K562 (cell line): ENCODE measurements at regions not wholly inside any gene's neighbourhood (a gene's known extent, or its start where the extent isn't known, plus 50 kb on each side); places are given as distances from the start of the nearest gene placed in this dataset.

ENCODE experiments used
- HCFC1 ChIP-seq: IDR thresholded peaks from 2 replicates; pipeline ENCODE4 v1.6.1; 2012; ENCODE audit warnings: low read depth, low read length, improper control_type of control experiment
- HMG20A ChIP-seq: fragments of 450-650 bp; formaldehyde crosslinking; conservative IDR thresholded peaks from 2 replicates; pipeline ENCODE4 v1.4.0; 2020; ENCODE audit warnings: mild to moderate bottlenecking, mixed read lengths
- MAX ChIP-seq: sonication (generic); formaldehyde crosslinking; IDR thresholded peaks from 2 replicates; pipeline ENCODE4 v1.9.0; 2022; ENCODE audit warnings: mild to moderate bottlenecking, missing genetic modification reagents
- POLR2H ChIP-seq: IDR thresholded peaks from 2 replicates; pipeline ENCODE4 v1.6.1; 2016; ENCODE audit warnings: missing genetic modification characterization, low read depth, mild to moderate bottlenecking, control low read depth, missing compliant biosample characterization, moderate library complexity
- SP1 ChIP-seq: sonication (generic); formaldehyde crosslinking; IDR thresholded peaks from 2 replicates; pipeline ENCODE4 v1.8.1; 2022; ENCODE audit warnings: mild to moderate bottlenecking, missing genetic modification reagents
- ZNF232 ChIP-seq: sonication (generic); formaldehyde crosslinking; IDR thresholded peaks from 2 replicates; pipeline ENCODE4 v1.8.0; 2022; ENCODE audit warnings: mild to moderate bottlenecking, missing genetic modification reagents
- ZNF253 ChIP-seq: fragments of 250-450 bp; sonication (Bioruptor Pico); conservative IDR thresholded peaks from 2 replicates; pipeline ENCODE4 v1.6.1; 2021; ENCODE audit warnings: mild to moderate bottlenecking
- TF ChIP-seq, protein P1 (sequence below), 3 experiments: IDR thresholded peaks in 2 of 3; conservative IDR thresholded peaks in 1 of 3; 2 replicates each; pipeline ENCODE4 v1.5.1; 2011 to 2012; ENCODE audit warnings: low read length in 3 of 3, mild to moderate bottlenecking in 3 of 3, control low read depth in 2 of 3, improper control_type of control experiment in 1 of 3, inconsistent platforms in 1 of 3, low read depth in 1 of 3, mixed read lengths in 1 of 3, moderate library complexity in 1 of 3; ENCODE audit not compliant: insufficient read depth in 2 of 3
- TF ChIP-seq, protein P2 (sequence below): fragments of 450-650 bp; IDR thresholded peaks from 2 replicates; pipeline ENCODE4 v1.6.1; 2017; ENCODE audit warnings: antibody characterized with exemption, mild to moderate bottlenecking

DNA sequence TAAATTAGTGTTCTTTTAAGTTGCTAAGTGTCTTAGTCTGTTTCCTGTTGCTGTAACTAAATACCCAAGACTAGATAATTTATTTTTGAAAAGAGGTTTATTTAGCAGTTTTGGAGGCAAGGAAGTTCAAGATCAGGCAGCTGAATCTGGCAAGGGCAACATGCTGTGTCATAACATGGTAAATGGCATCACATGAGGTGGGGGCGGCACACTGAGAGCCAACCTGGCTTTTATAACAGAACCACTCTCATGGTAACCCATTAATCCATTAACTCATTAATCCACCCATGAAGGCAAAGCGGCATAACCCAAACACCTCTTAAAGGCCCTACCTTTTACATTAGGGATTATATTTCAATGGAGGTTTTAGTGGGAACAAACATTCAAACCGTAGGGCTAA lies 182.2 kb upstream of the GATB start:
- TF ChIP-seq, protein P1, sequence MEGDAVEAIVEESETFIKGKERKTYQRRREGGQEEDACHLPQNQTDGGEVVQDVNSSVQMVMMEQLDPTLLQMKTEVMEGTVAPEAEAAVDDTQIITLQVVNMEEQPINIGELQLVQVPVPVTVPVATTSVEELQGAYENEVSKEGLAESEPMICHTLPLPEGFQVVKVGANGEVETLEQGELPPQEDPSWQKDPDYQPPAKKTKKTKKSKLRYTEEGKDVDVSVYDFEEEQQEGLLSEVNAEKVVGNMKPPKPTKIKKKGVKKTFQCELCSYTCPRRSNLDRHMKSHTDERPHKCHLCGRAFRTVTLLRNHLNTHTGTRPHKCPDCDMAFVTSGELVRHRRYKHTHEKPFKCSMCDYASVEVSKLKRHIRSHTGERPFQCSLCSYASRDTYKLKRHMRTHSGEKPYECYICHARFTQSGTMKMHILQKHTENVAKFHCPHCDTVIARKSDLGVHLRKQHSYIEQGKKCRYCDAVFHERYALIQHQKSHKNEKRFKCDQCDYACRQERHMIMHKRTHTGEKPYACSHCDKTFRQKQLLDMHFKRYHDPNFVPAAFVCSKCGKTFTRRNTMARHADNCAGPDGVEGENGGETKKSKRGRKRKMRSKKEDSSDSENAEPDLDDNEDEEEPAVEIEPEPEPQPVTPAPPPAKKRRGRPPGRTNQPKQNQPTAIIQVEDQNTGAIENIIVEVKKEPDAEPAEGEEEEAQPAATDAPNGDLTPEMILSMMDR (IDR thresholded peaks at IDR 0.05 in 2 of 3, conservative IDR thresholded peaks at IDR 0.05 in 1 of 3; ENCODE audit: insufficient read depth in 2 of 3, low read depth in 1 of 3, low read length in 3 of 3), result no peak
- TF ChIP-seq HCFC1 (no peak), ZNF253 (CRISPR knock-in tag) (no peak), HMG20A (CRISPR knock-in tag) (no peak), POLR2H (tag) (no peak), MAX (no peak), ZNF232 (CRISPR knock-in tag) (no peak), SP1 (no peak)
- TF ChIP-seq, protein P2, sequence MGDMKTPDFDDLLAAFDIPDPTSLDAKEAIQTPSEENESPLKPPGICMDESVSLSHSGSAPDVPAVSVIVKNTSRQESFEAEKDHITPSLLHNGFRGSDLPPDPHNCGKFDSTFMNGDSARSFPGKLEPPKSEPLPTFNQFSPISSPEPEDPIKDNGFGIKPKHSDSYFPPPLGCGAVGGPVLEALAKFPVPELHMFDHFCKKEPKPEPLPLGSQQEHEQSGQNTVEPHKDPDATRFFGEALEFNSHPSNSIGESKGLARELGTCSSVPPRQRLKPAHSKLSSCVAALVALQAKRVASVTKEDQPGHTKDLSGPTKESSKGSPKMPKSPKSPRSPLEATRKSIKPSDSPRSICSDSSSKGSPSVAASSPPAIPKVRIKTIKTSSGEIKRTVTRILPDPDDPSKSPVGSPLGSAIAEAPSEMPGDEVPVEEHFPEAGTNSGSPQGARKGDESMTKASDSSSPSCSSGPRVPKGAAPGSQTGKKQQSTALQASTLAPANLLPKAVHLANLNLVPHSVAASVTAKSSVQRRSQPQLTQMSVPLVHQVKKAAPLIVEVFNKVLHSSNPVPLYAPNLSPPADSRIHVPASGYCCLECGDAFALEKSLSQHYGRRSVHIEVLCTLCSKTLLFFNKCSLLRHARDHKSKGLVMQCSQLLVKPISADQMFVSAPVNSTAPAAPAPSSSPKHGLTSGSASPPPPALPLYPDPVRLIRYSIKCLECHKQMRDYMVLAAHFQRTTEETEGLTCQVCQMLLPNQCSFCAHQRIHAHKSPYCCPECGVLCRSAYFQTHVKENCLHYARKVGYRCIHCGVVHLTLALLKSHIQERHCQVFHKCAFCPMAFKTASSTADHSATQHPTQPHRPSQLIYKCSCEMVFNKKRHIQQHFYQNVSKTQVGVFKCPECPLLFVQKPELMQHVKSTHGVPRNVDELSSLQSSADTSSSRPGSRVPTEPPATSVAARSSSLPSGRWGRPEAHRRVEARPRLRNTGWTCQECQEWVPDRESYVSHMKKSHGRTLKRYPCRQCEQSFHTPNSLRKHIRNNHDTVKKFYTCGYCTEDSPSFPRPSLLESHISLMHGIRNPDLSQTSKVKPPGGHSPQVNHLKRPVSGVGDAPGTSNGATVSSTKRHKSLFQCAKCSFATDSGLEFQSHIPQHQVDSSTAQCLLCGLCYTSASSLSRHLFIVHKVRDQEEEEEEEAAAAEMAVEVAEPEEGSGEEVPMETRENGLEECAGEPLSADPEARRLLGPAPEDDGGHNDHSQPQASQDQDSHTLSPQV, result no peak
